Astrocyte (in vitro differentiated cells and primary cell): ENCODE measurements at regions not wholly inside any gene's neighbourhood (a gene's known extent, or its start where the extent isn't known, plus 50 kb on each side); places are given as distances from the start of the nearest gene placed in this dataset.

Experiments used
- DNase-seq: peaks from one replicate; pipeline ENCODE4 v3.0.0-alpha.2; 2010; ENCODE audit warnings: low read depth
- FAIRE-seq: peaks from 2 replicates; lab custom pipeline; 2011; peaks lifted over from hg19 to GRCh38; lab: Jason Lieb, UNC
- H2AFZ ChIP-seq: 2 replicates; pipeline ENCODE4 v1.6.0; 2012; ENCODE audit warnings: low read depth, low read length, inconsistent platforms
- H3K27ac ChIP-seq: 2 replicates; pipeline ENCODE4 v1.5.1; 2011; ENCODE audit warnings: low read depth, low read length, inconsistent platforms
- H3K27me3 ChIP-seq: 2 replicates; pipeline ENCODE4 v1.6.0; 2011; ENCODE audit warnings: low read length, inconsistent platforms; ENCODE audit not compliant: insufficient read depth
- H3K36me3 ChIP-seq: 2 replicates; pipeline ENCODE4 v1.5.1; 2011; ENCODE audit warnings: low read length, inconsistent platforms; ENCODE audit not compliant: insufficient read depth
- H3K4me1 ChIP-seq: 2 replicates; pipeline ENCODE4 v1.5.1; 2011; ENCODE audit warnings: low read length, inconsistent platforms; ENCODE audit not compliant: insufficient read depth
- H3K4me2 ChIP-seq: 2 replicates; pipeline ENCODE4 v1.6.0; 2012; ENCODE audit warnings: low read length, inconsistent platforms
- H3K4me3 ChIP-seq: 2 replicates; pipeline ENCODE4 v1.5.1; 2011; ENCODE audit warnings: low read depth, mild to moderate bottlenecking, low read length, inconsistent platforms; ENCODE audit not compliant: insufficient read depth
- H3K79me2 ChIP-seq: 2 replicates; pipeline ENCODE4 v1.6.0; 2012; ENCODE audit warnings: mild to moderate bottlenecking, low read length, inconsistent platforms; ENCODE audit not compliant: insufficient read depth
- H3K9ac ChIP-seq: 2 replicates; pipeline ENCODE4 v1.6.0; 2012; ENCODE audit warnings: mild to moderate bottlenecking, low read length, inconsistent platforms
- H3K9me3 ChIP-seq: 2 replicates; pipeline ENCODE4 v1.5.1; 2012; ENCODE audit warnings: low read depth, mild to moderate bottlenecking, low read length, inconsistent platforms; ENCODE audit not compliant: insufficient read depth
- H4K20me1 ChIP-seq: 2 replicates; pipeline ENCODE4 v1.6.0; 2012; ENCODE audit warnings: low read length, inconsistent platforms; ENCODE audit not compliant: insufficient read depth
- H3K27ac Mint-ChIP-seq: one replicate; pipeline ENCODE4 v1.8.0; 2021; ENCODE audit warnings: mild to moderate bottlenecking, mixed read lengths; ENCODE audit not compliant: unreplicated experiment
- H3K27me3 Mint-ChIP-seq: one replicate; pipeline ENCODE4 v1.8.0; 2021; ENCODE audit warnings: low read depth, mixed read lengths; ENCODE audit not compliant: unreplicated experiment
- H3K36me3 Mint-ChIP-seq: one replicate; pipeline ENCODE4 v1.8.0; 2021; ENCODE audit warnings: low read depth, mixed read lengths; ENCODE audit not compliant: unreplicated experiment
- H3K4me1 Mint-ChIP-seq: one replicate; pipeline ENCODE4 v1.8.0; 2021; ENCODE audit warnings: low read depth, mixed read lengths; ENCODE audit not compliant: unreplicated experiment
- H3K4me3 Mint-ChIP-seq: one replicate; pipeline ENCODE4 v1.8.0; 2021; ENCODE audit warnings: mild to moderate bottlenecking, moderate library complexity, mixed read lengths; ENCODE audit not compliant: unreplicated experiment
- H3K9me3 Mint-ChIP-seq: one replicate; pipeline ENCODE4 v1.8.0; 2021; ENCODE audit warnings: mild to moderate bottlenecking, mixed read lengths; ENCODE audit not compliant: unreplicated experiment
- EZH2 ChIP-seq: IDR thresholded peaks from 2 replicates; pipeline ENCODE4 v1.6.1; 2012; ENCODE audit warnings: mild to moderate bottlenecking, low read length, inconsistent platforms; ENCODE audit not compliant: insufficient read depth
- TF ChIP-seq, protein P1 (sequence below): IDR thresholded peaks from 2 replicates; pipeline ENCODE4 v1.5.1; 2011; ENCODE audit warnings: low read depth, mild to moderate bottlenecking, inconsistent platforms, low read length, moderate library complexity; ENCODE audit not compliant: insufficient read depth

DNA sequence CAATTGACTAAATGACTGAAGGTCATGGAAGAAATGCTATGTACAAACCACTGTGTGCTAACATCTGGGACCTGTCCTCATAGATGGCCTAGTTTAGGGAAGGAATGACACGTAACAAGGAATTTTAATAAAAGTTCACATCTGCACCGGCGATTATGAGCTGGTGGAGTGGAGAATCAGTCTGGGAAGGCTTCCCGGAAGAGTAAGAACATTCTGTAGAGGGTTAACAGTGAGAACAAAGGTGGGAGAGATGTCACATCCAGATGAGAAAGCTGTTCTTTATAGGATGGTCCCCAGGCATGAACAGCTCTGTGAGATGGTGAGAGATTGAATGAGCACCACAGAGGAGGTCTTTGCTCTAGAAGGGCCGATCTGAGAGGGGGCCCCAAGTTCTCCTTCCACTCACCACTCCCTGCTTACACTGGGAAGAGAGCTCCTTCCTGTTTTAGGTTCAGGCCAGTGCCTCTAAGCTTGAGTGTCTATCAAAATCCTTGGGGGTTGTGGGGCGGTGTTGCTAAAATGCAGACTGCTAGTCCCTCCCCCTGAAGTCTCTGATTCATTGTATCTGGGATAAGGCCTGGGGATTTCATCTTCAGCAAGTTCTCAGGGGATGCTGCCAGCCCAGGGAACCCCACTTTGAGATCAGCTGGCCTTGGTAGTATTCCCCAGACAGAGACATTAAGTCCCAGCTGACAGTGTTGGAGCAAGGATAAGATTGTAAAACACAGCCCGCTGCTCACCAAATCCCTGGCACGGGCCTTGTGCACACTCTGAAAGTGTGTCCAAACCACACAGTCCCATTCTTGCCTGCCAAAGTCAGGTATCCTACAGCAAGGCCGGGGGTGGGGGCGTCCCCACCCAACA, 294.7 kb upstream of the MAF start:
- no peak overlapping the region for H3K4me2 ChIP-seq
- H3K27me3 Mint-ChIP-seq: peaks cover 3% of the 10 kb centered on the region
- no peaks in the 10 kb centered on the region for H3K79me2 ChIP-seq
- peaks cover 27% of the 10 kb centered on the region for H3K4me1 Mint-ChIP-seq
- H3K9me3 ChIP-seq: no peaks in the 10 kb centered on the region
- H3K36me3 ChIP-seq: no peaks in the 10 kb centered on the region
- no peak for FAIRE-seq
- H3K4me1 ChIP-seq: peaks cover 8% of the 10 kb centered on the region
- no peak for DNase-seq
- no peak overlapping the region for H2AFZ ChIP-seq
- no peaks in the 10 kb centered on the region for H3K27me3 ChIP-seq
- no peaks in the 10 kb centered on the region for H3K9me3 Mint-ChIP-seq
- no peak for TF ChIP-seq EZH2
- TF ChIP-seq, protein P1, sequence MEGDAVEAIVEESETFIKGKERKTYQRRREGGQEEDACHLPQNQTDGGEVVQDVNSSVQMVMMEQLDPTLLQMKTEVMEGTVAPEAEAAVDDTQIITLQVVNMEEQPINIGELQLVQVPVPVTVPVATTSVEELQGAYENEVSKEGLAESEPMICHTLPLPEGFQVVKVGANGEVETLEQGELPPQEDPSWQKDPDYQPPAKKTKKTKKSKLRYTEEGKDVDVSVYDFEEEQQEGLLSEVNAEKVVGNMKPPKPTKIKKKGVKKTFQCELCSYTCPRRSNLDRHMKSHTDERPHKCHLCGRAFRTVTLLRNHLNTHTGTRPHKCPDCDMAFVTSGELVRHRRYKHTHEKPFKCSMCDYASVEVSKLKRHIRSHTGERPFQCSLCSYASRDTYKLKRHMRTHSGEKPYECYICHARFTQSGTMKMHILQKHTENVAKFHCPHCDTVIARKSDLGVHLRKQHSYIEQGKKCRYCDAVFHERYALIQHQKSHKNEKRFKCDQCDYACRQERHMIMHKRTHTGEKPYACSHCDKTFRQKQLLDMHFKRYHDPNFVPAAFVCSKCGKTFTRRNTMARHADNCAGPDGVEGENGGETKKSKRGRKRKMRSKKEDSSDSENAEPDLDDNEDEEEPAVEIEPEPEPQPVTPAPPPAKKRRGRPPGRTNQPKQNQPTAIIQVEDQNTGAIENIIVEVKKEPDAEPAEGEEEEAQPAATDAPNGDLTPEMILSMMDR: no peak
- no peak overlapping the region for H3K9ac ChIP-seq
- H3K36me3 Mint-ChIP-seq: no peaks in the 10 kb centered on the region
- H3K27ac Mint-ChIP-seq: no peak overlapping the region
- H3K4me3 ChIP-seq: no peak overlapping the region
- H3K4me3 Mint-ChIP-seq: no peak overlapping the region
- no peak overlapping the region for H3K27ac ChIP-seq
- H4K20me1 ChIP-seq: no peaks in the 10 kb centered on the region

DNA sequence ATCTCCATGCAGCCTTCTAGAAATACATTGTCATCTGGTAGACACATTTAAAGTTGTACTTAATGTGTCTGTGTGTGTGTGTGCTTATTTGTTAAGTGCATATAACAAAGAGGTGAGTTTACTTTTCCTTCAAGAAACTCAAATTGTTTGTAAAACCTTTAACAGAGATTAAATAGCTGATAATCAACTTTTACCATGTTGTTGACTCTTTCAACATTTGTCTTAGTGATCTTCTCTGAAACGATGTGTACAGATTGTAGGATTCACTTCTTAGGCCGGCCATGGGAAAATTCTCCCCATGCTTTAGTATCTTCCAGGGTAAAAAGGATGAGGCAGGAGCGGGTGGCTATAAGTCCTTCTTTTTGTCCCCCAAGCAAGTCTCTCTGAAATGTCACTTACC, 292.9 kb upstream of the MAF start:
- no peaks in the 10 kb centered on the region for H3K9me3 ChIP-seq
- no peak overlapping the region for H3K27ac ChIP-seq
- H3K27me3 ChIP-seq: no peaks in the 10 kb centered on the region
- Mint-ChIP-seq H3K4me1 (peaks cover 23% of the 10 kb centered on the region), H3K27me3 (peaks cover 3% of the 10 kb centered on the region), H3K9me3 (no peaks in the 10 kb centered on the region), H3K27ac (no peak overlapping the region), H3K4me3 (no peak overlapping the region), H3K36me3 (no peaks in the 10 kb centered on the region)
- TF ChIP-seq, protein P1: no peak
- no peak for TF ChIP-seq EZH2
- H3K4me3 ChIP-seq: no peak overlapping the region
- H3K79me2 ChIP-seq: no peaks in the 10 kb centered on the region
- H3K4me1 ChIP-seq: peaks cover 8% of the 10 kb centered on the region
- H2AFZ ChIP-seq: no peak overlapping the region
- H3K36me3 ChIP-seq: no peaks in the 10 kb centered on the region
- H3K4me2 ChIP-seq: no peak overlapping the region
- no peak for DNase-seq
- FAIRE-seq: no peak
- H4K20me1 ChIP-seq: no peaks in the 10 kb centered on the region
- H3K9ac ChIP-seq: no peak overlapping the region

DNA sequence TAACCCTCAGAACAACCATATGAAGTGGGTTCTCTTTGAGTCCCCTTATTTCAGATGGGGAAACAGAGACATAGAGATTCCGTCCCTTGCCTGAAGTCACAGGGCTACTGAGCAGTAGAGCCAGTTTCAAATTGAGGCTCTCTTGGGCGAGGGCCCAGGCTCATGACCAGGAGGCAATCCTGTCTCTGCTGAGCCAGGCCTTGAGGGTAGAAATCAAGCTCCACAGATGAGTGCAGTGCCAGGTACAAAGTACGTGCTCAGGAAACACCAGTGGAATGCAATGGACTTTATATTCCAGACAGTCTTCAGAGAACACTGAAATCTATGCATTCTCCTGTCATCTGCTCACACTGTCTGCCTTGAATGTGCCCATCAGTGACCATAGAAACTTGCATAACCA, 291.7 kb upstream of the MAF start:
- TF ChIP-seq EZH2: no peak
- TF ChIP-seq, protein P1: no peak
- H4K20me1 ChIP-seq: no peaks in the 10 kb centered on the region
- Mint-ChIP-seq H3K36me3 (peaks cover 1% of the 10 kb centered on the region), H3K4me3 (no peak overlapping the region), H3K27me3 (peaks cover 3% of the 10 kb centered on the region), H3K9me3 (no peaks in the 10 kb centered on the region), H3K4me1 (peaks cover 16% of the 10 kb centered on the region), H3K27ac (no peak overlapping the region)
- FAIRE-seq (no peak), DNase-seq (no peak)
- H3K27ac ChIP-seq: no peak overlapping the region
- H3K36me3 ChIP-seq: no peaks in the 10 kb centered on the region
- H3K9ac ChIP-seq: no peak overlapping the region
- H3K4me1 ChIP-seq: peaks cover under 1% of the 10 kb centered on the region
- no peak overlapping the region for H3K4me3 ChIP-seq
- no peaks in the 10 kb centered on the region for H3K9me3 ChIP-seq
- no peak overlapping the region for H3K4me2 ChIP-seq
- no peaks in the 10 kb centered on the region for H3K79me2 ChIP-seq
- no peaks in the 10 kb centered on the region for H3K27me3 ChIP-seq
- H2AFZ ChIP-seq: no peak overlapping the region
